ENCODE measurements at regions not wholly inside any gene's neighbourhood (a gene's known extent, or its start where the extent isn't known, plus 50 kb on each side); places are given as distances from the start of the nearest gene placed in this dataset.

- Mint-ChIP-seq H3K36me3 (ENCODE audit: low read depth) (no peaks in the 10 kb centered on the region), H3K27ac (no peak overlapping the region), H3K4me3 (no peak overlapping the region), H3K9me3 (no peaks in the 10 kb centered on the region), H3K27me3 (ENCODE audit: insufficient read depth) (peaks cover 5% of the 10 kb centered on the region; the same call in 1 of the 2 replicates), H3K4me1 (ENCODE audit: low read depth) (no peaks in the 10 kb centered on the region)
- DNase-seq, result no peak
- no peak for TF ChIP-seq CTCF (IDR thresholded peaks at IDR 0.05)
These were observed 81.5 kb upstream of the LRIF1 start for GRCh38 chr1:111045033-111045722.

- peak; percentile 99 for TF ChIP-seq CTCF (IDR thresholded peaks at IDR 0.05)
- Mint-ChIP-seq H3K4me1 (ENCODE audit: low read depth) (no peaks in the 10 kb centered on the region), H3K27ac (no peak overlapping the region), H3K9me3 (peaks cover 6% of the 10 kb centered on the region; the same call in 1 of the 2 replicates), H3K4me3 (no peak overlapping the region), H3K36me3 (ENCODE audit: low read depth) (no peaks in the 10 kb centered on the region), H3K27me3 (ENCODE audit: insufficient read depth) (peaks cover 4% of the 10 kb centered on the region; the same call in 1 of the 2 replicates)
- peak; percentile 34 for DNase-seq
These were observed 68.7 kb upstream of the LRIF1 start for GRCh38 chr1:111032295-111032897.

GRCh38 chr1:111030590-111030989, 66.9 kb upstream of the LRIF1 start:
- H3K27me3 Mint-ChIP-seq (ENCODE audit: insufficient read depth), result peaks cover 6% of the 10 kb centered on the region
- H3K9me3 Mint-ChIP-seq, result no peaks in the 10 kb centered on the region
- no peak overlapping the region for H3K4me3 Mint-ChIP-seq
- no peak overlapping the region for H3K27ac Mint-ChIP-seq
- no peaks in the 10 kb centered on the region for H3K36me3 Mint-ChIP-seq (ENCODE audit: low read depth)
- peak; percentile 92 for TF ChIP-seq CTCF (IDR thresholded peaks at IDR 0.05)
- DNase-seq, result peak; percentile 68
- H3K4me1 Mint-ChIP-seq (ENCODE audit: low read depth), result no peaks in the 10 kb centered on the region

GRCh38 chr1:111025109-111025508, 61.4 kb upstream of the LRIF1 start:
- Mint-ChIP-seq H3K27me3 (ENCODE audit: insufficient read depth) (peaks cover 6% of the 10 kb centered on the region), H3K9me3 (no peaks in the 10 kb centered on the region), H3K4me1 (ENCODE audit: low read depth) (no peaks in the 10 kb centered on the region; the same call in 1 of the 2 replicates), H3K27ac (no peak overlapping the region), H3K4me3 (no peak overlapping the region), H3K36me3 (ENCODE audit: low read depth) (no peaks in the 10 kb centered on the region)
- no peak for TF ChIP-seq CTCF (IDR thresholded peaks at IDR 0.05)
- no peak for DNase-seq

- Mint-ChIP-seq H3K9me3 (no peaks in the 10 kb centered on the region; the same call in 1 of the 2 replicates), H3K27ac (no peak overlapping the region), H3K4me1 (ENCODE audit: low read depth) (no peaks in the 10 kb centered on the region), H3K36me3 (ENCODE audit: low read depth) (no peaks in the 10 kb centered on the region), H3K4me3 (no peak overlapping the region), H3K27me3 (ENCODE audit: insufficient read depth) (peaks cover 2% of the 10 kb centered on the region)
- no peak for DNase-seq
- no peak for TF ChIP-seq CTCF (IDR thresholded peaks at IDR 0.05)
These were observed 51.5 kb upstream of the LRIF1 start for GRCh38 chr1:111015222-111015621.
